Loucy (cell line): ENCODE measurements at regions not wholly inside any gene's neighbourhood (a gene's known extent, or its start where the extent isn't known, plus 50 kb on each side); places are given as distances from the start of the nearest gene placed in this dataset.

Experiments used
- EZH2phosphoT487 ChIP-seq: fragments of 200-600 bp; IDR thresholded peaks from 2 replicates; pipeline ENCODE4 v1.6.1; 2018; ENCODE audit warnings: antibody characterized with exemption, mild to moderate bottlenecking, moderate library complexity, borderline replicate concordance
- TF ChIP-seq, protein P1 (sequence below): fragments of 200-600 bp; sonication (generic); conservative IDR thresholded peaks from 2 replicates; pipeline ENCODE4 v1.5.1; 2014; ENCODE audit warnings: mild to moderate bottlenecking, antibody characterized with exemption, low read length

DNA sequence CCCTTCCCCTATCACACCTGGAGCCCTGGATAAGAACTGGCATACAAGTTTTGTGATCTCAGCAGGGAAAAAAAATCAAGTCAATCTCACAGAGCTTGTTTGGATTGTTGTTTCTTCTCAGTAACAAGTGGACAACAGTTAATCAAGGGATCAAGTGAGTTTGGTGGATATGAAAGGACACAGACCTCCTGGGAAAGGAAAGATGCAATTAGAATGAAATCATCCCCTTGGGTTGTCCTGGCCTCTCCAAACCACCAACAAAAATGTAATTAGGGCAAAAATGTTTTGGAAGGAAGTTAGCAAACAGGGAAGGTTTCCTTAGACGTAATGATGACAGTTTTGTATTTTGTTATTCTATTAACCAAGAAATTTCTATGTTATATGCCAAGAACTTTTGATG lies 99.1 kb upstream of the PRDM1 start:
- TF ChIP-seq, protein P1, sequence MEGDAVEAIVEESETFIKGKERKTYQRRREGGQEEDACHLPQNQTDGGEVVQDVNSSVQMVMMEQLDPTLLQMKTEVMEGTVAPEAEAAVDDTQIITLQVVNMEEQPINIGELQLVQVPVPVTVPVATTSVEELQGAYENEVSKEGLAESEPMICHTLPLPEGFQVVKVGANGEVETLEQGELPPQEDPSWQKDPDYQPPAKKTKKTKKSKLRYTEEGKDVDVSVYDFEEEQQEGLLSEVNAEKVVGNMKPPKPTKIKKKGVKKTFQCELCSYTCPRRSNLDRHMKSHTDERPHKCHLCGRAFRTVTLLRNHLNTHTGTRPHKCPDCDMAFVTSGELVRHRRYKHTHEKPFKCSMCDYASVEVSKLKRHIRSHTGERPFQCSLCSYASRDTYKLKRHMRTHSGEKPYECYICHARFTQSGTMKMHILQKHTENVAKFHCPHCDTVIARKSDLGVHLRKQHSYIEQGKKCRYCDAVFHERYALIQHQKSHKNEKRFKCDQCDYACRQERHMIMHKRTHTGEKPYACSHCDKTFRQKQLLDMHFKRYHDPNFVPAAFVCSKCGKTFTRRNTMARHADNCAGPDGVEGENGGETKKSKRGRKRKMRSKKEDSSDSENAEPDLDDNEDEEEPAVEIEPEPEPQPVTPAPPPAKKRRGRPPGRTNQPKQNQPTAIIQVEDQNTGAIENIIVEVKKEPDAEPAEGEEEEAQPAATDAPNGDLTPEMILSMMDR, result no peak
- TF ChIP-seq EZH2phosphoT487, result no peak
